B cell (primary cell): ENCODE measurements at regions not wholly inside any gene's neighbourhood (a gene's known extent, or its start where the extent isn't known, plus 50 kb on each side); places are given as distances from the start of the nearest gene placed in this dataset.

ENCODE experiments used
- ATAC-seq: fragments of 200-7000 bp; cut with Tn5 transposase; one replicate; pipeline ENCODE4 v1.10.0; 2021; ENCODE audit warnings: low read depth, mild to moderate bottlenecking, moderate number of reproducible peaks, moderate library complexity
- CTCF ChIA-PET: fragments of 350-600 bp; sonication (Branson Sonifier 250); formaldehyde crosslinking; loops from one replicate; lab custom pipeline; 2021; ENCODE audit warnings: antibody characterized with exemption, inconsistent platforms; lab: Charles Lee
- POLR2A ChIA-PET: fragments of 350-600 bp; sonication (Branson Sonifier 250); formaldehyde crosslinking; loops from one replicate; lab custom pipeline; 2021; ENCODE audit warnings: antibody characterized with exemption; lab: Charles Lee
- DNase-seq: peaks from one replicate; pipeline ENCODE4 v3.0.0; 2013
- H2AFZ ChIP-seq: 2 replicates; pipeline ENCODE4 v1.6.1; 2012; ENCODE audit warnings: mild to moderate bottlenecking, low read depth, low read length; ENCODE audit not compliant: insufficient read depth, poor library complexity, severe bottlenecking
- H3K27ac ChIP-seq, 2 donors: 1 replicate in 1 of 2; 2 replicates in 1 of 2; pipeline ENCODE4 v1.5.1; 2012 to 2013; ENCODE audit warnings: low read length in 2 of 2, mild to moderate bottlenecking in 2 of 2, moderate library complexity in 1 of 2
- H3K27me3 ChIP-seq, 4 experiments: fragments of 200-600 bp in 1 of 4; sonication (generic) in 1 of 4; replicated peaks in 1 of 4; 1 replicate in 2 of 4; 2 replicates in 2 of 4; pipeline versions ENCODE4 v1.6.1 to v1.7.0; 2013 to 2016; ENCODE audit warnings: low read length in 3 of 4, mild to moderate bottlenecking in 2 of 4, mixed read lengths in 1 of 4, moderate library complexity in 1 of 4; ENCODE audit not compliant: insufficient read depth in 4 of 4, control insufficient read depth in 3 of 4; ENCODE audit errors: control extremely low read depth in 1 of 4
- H3K36me3 ChIP-seq, 2 experiments: replicated peaks in 1 of 2; 1 replicate in 1 of 2; 2 replicates in 1 of 2; pipeline versions ENCODE4 v1.6.1 to v1.7.1; 2013; ENCODE audit warnings: low read length in 1 of 2; ENCODE audit not compliant: insufficient read depth in 2 of 2, control insufficient read depth in 1 of 2; ENCODE audit errors: control extremely low read depth in 1 of 2, extremely low read depth in 1 of 2
- H3K4me1 ChIP-seq, 2 donors: fragments of 200-600 bp in 1 of 2; sonication (generic) in 1 of 2; 1 replicate in 1 of 2; 2 replicates in 1 of 2; pipeline versions ENCODE4 v1.5.1 to v1.6.1; 2013 to 2017; ENCODE audit warnings: low read length in 2 of 2; ENCODE audit not compliant: control insufficient read depth in 2 of 2, insufficient read depth in 2 of 2
- H3K4me2 ChIP-seq: replicated peaks from 2 replicates; pipeline ENCODE3; 2012; ENCODE audit warnings: mild to moderate bottlenecking, low read depth, low read length; ENCODE audit not compliant: poor library complexity, severe bottlenecking
- H3K4me3 ChIP-seq, 5 experiments: fragments of 200-600 bp in 1 of 5; sonication (generic) in 1 of 5; 1 replicate in 3 of 5; 2 replicates in 2 of 5; pipeline versions ENCODE4 v1.5.1 to v1.7.0; 2011 to 2016; ENCODE audit warnings: low read length in 4 of 5, mild to moderate bottlenecking in 4 of 5, low read depth in 2 of 5, control low read depth in 1 of 5, moderate library complexity in 1 of 5; ENCODE audit not compliant: insufficient read depth in 1 of 5; ENCODE audit errors: control extremely low read depth in 1 of 5, extremely low read depth in 1 of 5
- H3K79me2 ChIP-seq: fragments of 200-600 bp; sonication (generic); one replicate; pipeline ENCODE4 v1.6.0; 2016; ENCODE audit warnings: low read length; ENCODE audit not compliant: control insufficient read depth, insufficient read depth
- H3K9ac ChIP-seq: fragments of 200-600 bp; sonication (generic); 2 replicates; pipeline ENCODE4 v1.6.1; 2017; ENCODE audit warnings: mild to moderate bottlenecking, low read length, moderate library complexity
- H3K9me3 ChIP-seq, 3 donors: one replicate each; pipeline versions ENCODE4 v1.6.1 to v1.7.1; 2013; ENCODE audit warnings: low read length in 2 of 3; ENCODE audit not compliant: control insufficient read depth in 2 of 3, insufficient read depth in 1 of 3; ENCODE audit errors: control extremely low read depth in 1 of 3
- H4K20me1 ChIP-seq: 2 replicates; pipeline ENCODE4 v1.6.0; 2012; ENCODE audit warnings: mild to moderate bottlenecking, low read length; ENCODE audit not compliant: insufficient read depth, control insufficient read depth, poor library complexity, severe bottlenecking
- H3K27ac Mint-ChIP-seq: one replicate; pipeline ENCODE4 v1.8.0; 2021; ENCODE audit warnings: mixed read lengths
- H3K27me3 Mint-ChIP-seq: one replicate; pipeline ENCODE4 v1.8.0; 2021; ENCODE audit warnings: mixed read lengths
- H3K4me1 Mint-ChIP-seq: one replicate; pipeline ENCODE4 v1.8.0; 2021; ENCODE audit warnings: mixed read lengths
- H3K4me3 Mint-ChIP-seq: one replicate; pipeline ENCODE4 v1.8.0; 2021; ENCODE audit warnings: mixed read lengths
- H3K9me3 Mint-ChIP-seq: one replicate; pipeline ENCODE4 v1.8.0; 2022; ENCODE audit warnings: mixed read lengths; ENCODE audit not compliant: insufficient read depth
- CTCF ChIP-seq: fragments of 200-600 bp; IDR thresholded peaks from one replicate; pipeline ENCODE4 v1.8.0; 2022; ENCODE audit warnings: antibody characterized with exemption, mild to moderate bottlenecking
- EZH2 ChIP-seq: IDR thresholded peaks from 2 replicates; pipeline ENCODE4 v1.6.1; 2012; ENCODE audit warnings: borderline replicate concordance, low read depth, mild to moderate bottlenecking, moderate library complexity, low read length; ENCODE audit not compliant: insufficient read depth, poor library complexity, severe bottlenecking
- WGBS: methylation state at CpG from one replicate; pipeline ENCODE4 v1.1.5; 2013; ENCODE audit warnings: missing lambda C conversion rate; ENCODE audit not compliant: insufficient coverage; 5-methylcytosine and 5-hydroxymethylcytosine counted together
- intact Hi-C: fragments of 100-400 bp; cut with micrococcal nuclease; formaldehyde crosslinking; loops from one replicate; pipeline ENCODE4 v1.10.0; 2022

DNA sequence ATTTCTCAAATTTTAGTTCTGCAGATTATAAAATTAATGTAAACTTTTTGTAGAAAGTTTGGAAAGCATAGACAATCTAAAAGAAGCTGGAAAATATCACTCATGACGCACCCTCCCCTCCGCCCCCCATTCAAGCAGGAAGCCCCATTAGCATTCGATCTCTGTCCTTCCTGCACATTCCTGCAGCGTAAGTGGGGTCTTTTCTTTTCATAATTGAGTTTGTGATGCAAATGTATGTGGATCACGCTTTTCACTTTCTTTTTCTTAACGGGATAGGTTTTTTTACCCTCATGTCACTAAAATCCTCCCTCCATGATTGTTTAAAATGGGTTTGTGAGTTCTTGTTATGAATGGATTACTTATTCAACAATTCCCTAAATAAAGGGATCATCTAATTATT, 181.7 kb upstream of the HDAC4 start:
- H2AFZ ChIP-seq, result no peak overlapping the region
- DNase-seq (no peak), ATAC-seq (no peak)
- Mint-ChIP-seq H3K27ac (no peak overlapping the region), H3K27me3 (peaks cover 9% of the 10 kb centered on the region), H3K9me3 (no peaks in the 10 kb centered on the region), H3K4me1 (no peaks in the 10 kb centered on the region), H3K4me3 (no peak overlapping the region)
- H3K9ac ChIP-seq, result no peak overlapping the region
- H4K20me1 ChIP-seq, result no peaks in the 10 kb centered on the region
- WGBS, result no CpG with 5 or more reads among the region's 6 CpGs
- no peaks in the 10 kb centered on the region for H3K36me3 ChIP-seq
- no peaks in the 10 kb centered on the region for H3K79me2 ChIP-seq
- intact Hi-C loops, result no loop called here
- no peak overlapping the region for H3K27ac ChIP-seq
- TF ChIP-seq CTCF (no peak), EZH2 (no peak)
- H3K4me2 ChIP-seq, result no peak overlapping the region
- H3K27me3 ChIP-seq, result no peaks in the 10 kb centered on the region
- ChIA-PET POLR2A (no interaction called here), CTCF (no interaction called here)
- H3K4me1 ChIP-seq, result no peaks in the 10 kb centered on the region
- peaks cover 0 to 11% (median 0%) of the 10 kb centered on the region in 3 donors for H3K9me3 ChIP-seq
- H3K4me3 ChIP-seq, result no peak overlapping the region

DNA sequence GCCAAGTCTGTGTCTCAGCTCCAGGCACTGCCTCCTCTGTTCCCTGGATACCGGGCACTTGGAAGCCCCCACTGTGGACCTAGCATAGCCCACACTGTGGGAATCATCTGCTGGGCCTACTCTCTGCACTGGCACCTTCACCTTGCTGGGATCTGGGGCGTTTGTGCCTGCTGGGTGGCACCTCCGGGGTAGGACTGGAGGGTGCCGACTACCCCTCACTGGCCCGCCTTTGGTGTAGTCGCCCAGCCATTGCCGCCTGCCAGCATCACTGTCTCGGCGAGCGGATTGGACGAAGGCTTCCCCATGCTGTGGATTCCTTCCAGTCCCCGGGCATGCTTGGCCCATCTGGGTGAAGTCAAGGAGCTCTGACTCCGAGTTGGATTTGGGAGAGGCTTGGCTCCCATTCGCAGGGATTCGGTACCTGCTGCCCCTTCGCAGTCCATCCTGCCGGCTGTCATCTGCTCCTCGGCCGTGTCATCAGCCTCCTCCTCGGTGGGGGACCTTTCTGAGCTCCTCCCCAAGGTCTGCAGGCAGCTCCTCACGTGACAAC, 180.6 kb upstream of the HDAC4 start:
- H2AFZ ChIP-seq, result no peak overlapping the region
- POLR2A ChIA-PET, result no interaction called here
- intact Hi-C loops, result no loop called here
- Mint-ChIP-seq H3K27ac (no peak overlapping the region), H3K9me3 (no peaks in the 10 kb centered on the region), H3K27me3 (peaks cover 3% of the 10 kb centered on the region), H3K4me3 (no peak overlapping the region), H3K4me1 (no peaks in the 10 kb centered on the region)
- ATAC-seq (no peak), DNase-seq (no peak)
- no peaks in the 10 kb centered on the region for H3K4me1 ChIP-seq
- H3K79me2 ChIP-seq, result no peaks in the 10 kb centered on the region
- no peak overlapping the region for H3K4me2 ChIP-seq
- H3K4me3 ChIP-seq, result no peak overlapping the region
- no peak overlapping the region for H3K9ac ChIP-seq
- H4K20me1 ChIP-seq, result no peaks in the 10 kb centered on the region
- WGBS, result 89% methylated on average over 20 of the region's 21 CpGs
- peaks cover 0 to 12% (median 0%) of the 10 kb centered on the region in 3 donors for H3K9me3 ChIP-seq
- no peaks in the 10 kb centered on the region for H3K36me3 ChIP-seq
- no peak for TF ChIP-seq EZH2
- no peak for TF ChIP-seq CTCF
- CTCF ChIA-PET, result no interaction called here
- no peak overlapping the region for H3K27ac ChIP-seq
- peaks cover 0 to 4% (median 0%) of the 10 kb centered on the region in 4 experiments for H3K27me3 ChIP-seq
